Endothelial cell of umbilical vein (primary cell): ENCODE measurements at regions not wholly inside any gene's neighbourhood (a gene's known extent, or its start where the extent isn't known, plus 50 kb on each side); places are given as distances from the start of the nearest gene placed in this dataset.

ENCODE experiments used
- BruUV-seq: library from RNA; stranded (reverse); fragments of 400-500 nt; replicated peaks from 2 replicates; lab custom pipeline; 2021; lab: Mats Ljungman, UMichigan
- CTCF ChIA-PET: fragments of 300-600, 350-600 bp; sonication (Branson Sonifier 250); formaldehyde crosslinking; loops from one replicate; lab custom pipeline; 2021; ENCODE audit warnings: antibody characterized with exemption, inconsistent platforms; lab: Charles Lee
- POLR2A ChIA-PET: fragments of 300-600, 350-600 bp; sonication (Branson Sonifier 250); formaldehyde crosslinking; loops from one replicate; lab custom pipeline; 2021; ENCODE audit warnings: antibody characterized with exemption, inconsistent platforms; lab: Charles Lee
- DNase-seq: peaks from one replicate; pipeline ENCODE4 v3.0.0-alpha.2; 2011; ENCODE audit warnings: low read depth, low spot score
- FAIRE-seq: peaks from 2 replicates; lab custom pipeline; 2011; peaks lifted over from hg19 to GRCh38; lab: Jason Lieb, UNC
- H2AFZ ChIP-seq: 2 replicates; pipeline ENCODE4 v1.6.0; 2012; ENCODE audit warnings: low read depth, low read length, control low read depth, inconsistent platforms
- H3K27ac ChIP-seq: 2 replicates; pipeline ENCODE4 v1.5.1; 2011; ENCODE audit warnings: low read depth, mild to moderate bottlenecking, control low read depth, low read length, moderate library complexity; ENCODE audit not compliant: insufficient read depth
- H3K27me3 ChIP-seq, 2 experiments: 2 replicates each; pipeline versions ENCODE4 v1.6.0 to v1.6.1; 2011; ENCODE audit warnings: low read length in 2 of 2, mixed read lengths in 1 of 2; ENCODE audit not compliant: control insufficient read depth in 2 of 2, insufficient read depth in 2 of 2
- H3K36me3 ChIP-seq, 2 experiments: 2 replicates in 1 of 2; 3 replicates in 1 of 2; pipeline ENCODE4 v1.5.1; 2011; ENCODE audit warnings: low read length in 2 of 2, mild to moderate bottlenecking in 1 of 2, moderate library complexity in 1 of 2; ENCODE audit not compliant: control insufficient read depth in 2 of 2, insufficient read depth in 2 of 2; ENCODE audit errors: extremely low read depth in 1 of 2
- H3K4me1 ChIP-seq: 3 replicates; pipeline ENCODE4 v1.5.1; 2011; ENCODE audit warnings: mild to moderate bottlenecking, low read length; ENCODE audit not compliant: control insufficient read depth, insufficient read depth; ENCODE audit errors: extremely low read depth
- H3K4me2 ChIP-seq: 2 replicates; pipeline ENCODE4 v1.6.1; 2011; ENCODE audit warnings: low read length, control low read depth, mixed read lengths; ENCODE audit not compliant: insufficient read depth
- H3K4me3 ChIP-seq, 3 experiments: fragments of 200-600 bp in 1 of 3; sonication (generic), shearing (Covaris generic) in 1 of 3; replicated peaks in 1 of 3; 2 replicates each; pipeline ENCODE4 v1.5.1; 2011 to 2016; ENCODE audit warnings: control low read depth in 3 of 3, low read length in 3 of 3, mild to moderate bottlenecking in 2 of 3, inconsistent platforms in 1 of 3, low read depth in 1 of 3, moderate library complexity in 1 of 3; ENCODE audit not compliant: insufficient read depth in 1 of 3
- H3K79me2 ChIP-seq: 2 replicates; pipeline ENCODE4 v1.6.0; 2012; ENCODE audit warnings: low read length, inconsistent platforms; ENCODE audit not compliant: control insufficient read depth, insufficient read depth
- H3K9ac ChIP-seq: replicated peaks from 2 replicates; pipeline ENCODE3; 2011; ENCODE audit warnings: low read length, control low read depth; ENCODE audit not compliant: insufficient read depth; ENCODE audit errors: extremely low read depth
- H3K9me1 ChIP-seq: replicated peaks from 3 replicates; pipeline ENCODE4 v1.6.0; 2011; ENCODE audit warnings: mild to moderate bottlenecking, low read length; ENCODE audit not compliant: control insufficient read depth, insufficient read depth; ENCODE audit errors: extremely low read depth
- H3K9me3 ChIP-seq: replicated peaks from 2 replicates; pipeline ENCODE4 v1.5.1; 2012; ENCODE audit warnings: low read length, inconsistent platforms; ENCODE audit not compliant: control insufficient read depth, insufficient read depth
- H4K20me1 ChIP-seq: replicated peaks from 2 replicates; pipeline ENCODE3; 2011; ENCODE audit warnings: mild to moderate bottlenecking, low read length; ENCODE audit not compliant: control insufficient read depth, insufficient read depth; ENCODE audit errors: extremely low read depth
- CTCF ChIP-seq, 2 donors: IDR thresholded peaks; 1 replicate in 1 of 2; 2 replicates in 1 of 2; pipeline ENCODE4 v1.5.1; 2011; ENCODE audit warnings: low read length in 2 of 2, mild to moderate bottlenecking in 2 of 2, moderate library complexity in 2 of 2, control low read depth in 1 of 2, inconsistent platforms in 1 of 2, low read depth in 1 of 2; ENCODE audit not compliant: insufficient read depth in 1 of 2; ENCODE audit errors: extremely low read depth in 1 of 2
- EZH2 ChIP-seq: IDR thresholded peaks from 2 replicates; pipeline ENCODE4 v1.6.1; 2012; ENCODE audit warnings: borderline replicate concordance, low read depth, mild to moderate bottlenecking, moderate library complexity, low read length, inconsistent platforms; ENCODE audit not compliant: severe bottlenecking
- FOS ChIP-seq: IDR thresholded peaks from 2 replicates; pipeline ENCODE4 v1.6.1; 2011; ENCODE audit warnings: mild to moderate bottlenecking, low read length, moderate library complexity, borderline replicate concordance; ENCODE audit not compliant: insufficient read depth
- GATA2 ChIP-seq: IDR thresholded peaks from 2 replicates; pipeline ENCODE4 v1.7.0; 2011; ENCODE audit warnings: low read depth, mild to moderate bottlenecking, moderate library complexity, mixed read lengths, low read length; ENCODE audit not compliant: insufficient read length, insufficient read depth
- JUN ChIP-seq: IDR thresholded peaks from 2 replicates; pipeline ENCODE4 v1.6.1; 2011; ENCODE audit warnings: borderline replicate concordance, low read depth; ENCODE audit not compliant: insufficient read length, insufficient read depth
- MAX ChIP-seq: IDR thresholded peaks from 2 replicates; pipeline ENCODE4 v1.6.1; 2011; ENCODE audit not compliant: insufficient read depth, insufficient read length
- MYC ChIP-seq: IDR thresholded peaks from one replicate; pipeline ENCODE4 v1.6.1; 2011; ENCODE audit warnings: mild to moderate bottlenecking, low read depth, low read length
- POLR2A ChIP-seq: IDR thresholded peaks from 2 replicates; pipeline ENCODE4 v1.6.1; 2012; ENCODE audit warnings: low read depth, mild to moderate bottlenecking, control low read depth, low read length
- POLR2AphosphoS5 ChIP-seq: IDR thresholded peaks from 2 replicates; pipeline ENCODE4 v1.6.1; 2012; ENCODE audit warnings: low read depth, mild to moderate bottlenecking, control low read depth, low read length, moderate library complexity; ENCODE audit not compliant: insufficient read depth
- dilution Hi-C: fragments of 300-500 bp; cut with MboI; formaldehyde crosslinking; loops from one replicate; pipeline ENCODE4 v1.15.0; 2019; ENCODE audit warnings: low sequenced_read_pairs; ENCODE audit not compliant: extremely low pct_ligation_motif_present
- intact Hi-C: fragments of 100-400 bp; cut with micrococcal nuclease; formaldehyde crosslinking; loops from one replicate; pipeline ENCODE4 v1.10.0; 2022

GRCh38 chr4:63788271-63788670, 621.0 kb downstream of the TECRL start:
- no TSS peak for BruUV-seq
- H3K4me1 ChIP-seq: no peaks in the 10 kb centered on the region
- dilution Hi-C loops: no loop called here

More at GRCh38 chr4:63788271-63788670, 621.0 kb downstream of the TECRL start:
- Histone ChIP-seq H3K9ac (no peak overlapping the region), H2AFZ (no peak overlapping the region), H3K9me1 (no peaks in the 10 kb centered on the region), H3K9me3 (no peaks in the 10 kb centered on the region), H3K4me3 (no peak overlapping the region), H4K20me1 (no peaks in the 10 kb centered on the region), H3K4me2 (no peak overlapping the region), H3K27me3 (no peaks in the 10 kb centered on the region), H3K27ac (no peak overlapping the region), H3K36me3 (no peaks in the 10 kb centered on the region), H3K79me2 (no peaks in the 10 kb centered on the region)
- DNase-seq (no peak), FAIRE-seq (no peak)
- POLR2A ChIA-PET: no interaction called here
- CTCF ChIA-PET: no interaction called here
- intact Hi-C loops: no loop called here
- TF ChIP-seq MAX (no peak), GATA2 (no peak), FOS (no peak), JUN (no peak), POLR2A (no peak), MYC (no peak), EZH2 (no peak), POLR2AphosphoS5 (no peak), CTCF (IDR thresholded peaks at IDR 0.05; ENCODE audit: extremely low read depth in 1 of 2, insufficient read depth in 1 of 2, low read depth in 1 of 2, low read length in 2 of 2) (no peak)
